ENCODE measurements at regions not wholly inside any gene's neighbourhood (a gene's known extent, or its start where the extent isn't known, plus 50 kb on each side); places are given as distances from the start of the nearest gene placed in this dataset.
"Not testable (repeated sequence)": the region's sequence is repeated elsewhere in the genome, so short reads cannot be mapped to it uniquely, and the experiment has no call there.

- no peak for DNase-seq
These were observed 860.5 kb downstream of the NCAM2 start for GRCh38 chr21:21858502-21859334.

GRCh38 chr21:21860888-21861287 is 862.7 kb downstream of the NCAM2 start:
- DNase-seq: no peak

- DNase-seq: peak; percentile 6
These were observed 866.2 kb downstream of the NCAM2 start for GRCh38 chr21:21864321-21864840.

- DNase-seq: no peak
These were observed 899.2 kb downstream of the NCAM2 start for GRCh38 chr21:21897275-21897883.

GRCh38 chr21:21898801-21899200 is 900.6 kb downstream of the NCAM2 start:
- no peak for DNase-seq

GRCh38 chr21:21902416-21902815 is 904.2 kb downstream of the NCAM2 start:
- DNase-seq: not testable (repeated sequence)

GRCh38 chr21:21907271-21907670 is 909.1 kb downstream of the NCAM2 start:
- no peak for DNase-seq

GRCh38 chr21:21915816-21916215 is 917.6 kb downstream of the NCAM2 start:
- no peak for DNase-seq

- DNase-seq: no peak
These were observed 923.4 kb downstream of the NCAM2 start for GRCh38 chr21:21921410-21922232.

- DNase-seq: no peak
These were observed 931.0 kb downstream of the NCAM2 start for GRCh38 chr21:21929226-21929625.

- no peak for DNase-seq
These were observed 931.6 kb downstream of the NCAM2 start for GRCh38 chr21:21929789-21930188.

- DNase-seq: no peak
These were observed 954.4 kb downstream of the NCAM2 start for GRCh38 chr21:21952566-21952965.

GRCh38 chr21:21955204-21955603 is 957.0 kb downstream of the NCAM2 start:
- no peak for DNase-seq

- DNase-seq: no peak
These were observed 959.3 kb downstream of the NCAM2 start for GRCh38 chr21:21957490-21957889.

- DNase-seq: no peak
These were observed 965.7 kb downstream of the NCAM2 start for GRCh38 chr21:21963911-21964310.

GRCh38 chr21:21968810-21969209 is 970.6 kb downstream of the NCAM2 start:
- DNase-seq: no peak

- no peak for DNase-seq
These were observed 971.0 kb downstream of the NCAM2 start for GRCh38 chr21:21969211-21969610.

- DNase-seq: no peak
These were observed 973.2 kb downstream of the NCAM2 start for GRCh38 chr21:21971384-21971783.

- no peak for DNase-seq
These were observed 975.6 kb downstream of the NCAM2 start for GRCh38 chr21:21973806-21974205.

- no peak for DNase-seq
These were observed 998.7 kb downstream of the NCAM2 start for GRCh38 chr21:21996891-21997290.

- no peak for DNase-seq
These were observed 999.5 kb downstream of the NCAM2 start for GRCh38 chr21:21997390-21998333.

- no peak for DNase-seq
These were observed 1021.6 kb downstream of the NCAM2 start for GRCh38 chr21:22019766-22020165.
